Gastrocnemius medialis (tissue), 4 donors: ENCODE measurements at regions not wholly inside any gene's neighbourhood (a gene's known extent, or its start where the extent isn't known, plus 50 kb on each side); places are given as distances from the start of the nearest gene placed in this dataset.

ENCODE experiments used
- ATAC-seq, 2 donors: fragments of 150-250 bp; one replicate each; pipeline ENCODE4 v1.9.1; 2016
- DNase-seq, 2 donors: peaks; one replicate each; pipeline ENCODE4 v3.0.0-alpha.2; 2019
- H3K27ac ChIP-seq, 4 donors: fragments of 200-600 bp; sonication (generic); 1 replicate in 1 of 4; 2 replicates in 3 of 4; pipeline ENCODE4 v1.5.1; 2016 to 2018; ENCODE audit warnings: mild to moderate bottlenecking in 2 of 4, moderate library complexity in 1 of 4
- H3K27me3 ChIP-seq, 3 donors: fragments of 200-600 bp; sonication (generic) in 2 of 3; 1 replicate in 1 of 3; 2 replicates in 2 of 3; pipeline versions ENCODE4 v1.5.1 to v1.6.0; 2016 to 2019; ENCODE audit warnings: mild to moderate bottlenecking in 1 of 3, moderate library complexity in 1 of 3
- H3K36me3 ChIP-seq, 2 donors: fragments of 200-600 bp; sonication (generic) in 1 of 2; one replicate each; pipeline ENCODE4 v1.5.1; 2017 to 2018
- H3K4me1 ChIP-seq, 2 donors: fragments of 200-600 bp; sonication (generic) in 1 of 2; one replicate each; pipeline ENCODE4 v1.5.1; 2016 to 2017; ENCODE audit warnings: mild to moderate bottlenecking in 2 of 2
- H3K4me3 ChIP-seq, 4 donors: fragments of 200-600 bp; sonication (generic) in 3 of 4; 1 replicate in 1 of 4; 2 replicates in 3 of 4; pipeline ENCODE4 v1.5.1; 2016 to 2019; ENCODE audit warnings: mild to moderate bottlenecking in 2 of 4
- H3K9me3 ChIP-seq, 3 donors: fragments of 200-600 bp; sonication (generic) in 2 of 3; 1 replicate in 1 of 3; 2 replicates in 2 of 3; pipeline ENCODE4 v1.5.1; 2016 to 2019
- POLR2A ChIP-seq, 2 donors: fragments of 450-650 bp; IDR thresholded peaks; one replicate each; pipeline ENCODE4 v1.6.1; 2017; ENCODE audit warnings: antibody characterized with exemption in 2 of 2, mild to moderate bottlenecking in 2 of 2, moderate library complexity in 2 of 2
- in situ Hi-C, 4 donors: fragments of 200-750 bp; cut with MboI; loops; one replicate each; pipeline versions ENCODE4 v1.15.0 to v1.8.0; 2017; ENCODE audit warnings: low sequenced_read_pairs in 4 of 4
- intact Hi-C: fragments of 100-400 bp; cut with DNase I; formaldehyde crosslinking; loops from one replicate; pipeline ENCODE4 v1.15.1; 2023; ENCODE audit warnings: low total_unique reads
- TF ChIP-seq, protein P1 (sequence below), 5 experiments: fragments of 450-650 bp in 3 of 5; fragments of 200-600 bp in 2 of 5; sonication (generic) in 2 of 5; IDR thresholded peaks in 4 of 5; conservative IDR thresholded peaks in 1 of 5; 1 replicate in 4 of 5; 2 replicates in 1 of 5; pipeline ENCODE4 v1.5.1; 2016 to 2019; ENCODE audit warnings: antibody characterized with exemption in 5 of 5, mild to moderate bottlenecking in 3 of 5, moderate library complexity in 3 of 5

DNA sequence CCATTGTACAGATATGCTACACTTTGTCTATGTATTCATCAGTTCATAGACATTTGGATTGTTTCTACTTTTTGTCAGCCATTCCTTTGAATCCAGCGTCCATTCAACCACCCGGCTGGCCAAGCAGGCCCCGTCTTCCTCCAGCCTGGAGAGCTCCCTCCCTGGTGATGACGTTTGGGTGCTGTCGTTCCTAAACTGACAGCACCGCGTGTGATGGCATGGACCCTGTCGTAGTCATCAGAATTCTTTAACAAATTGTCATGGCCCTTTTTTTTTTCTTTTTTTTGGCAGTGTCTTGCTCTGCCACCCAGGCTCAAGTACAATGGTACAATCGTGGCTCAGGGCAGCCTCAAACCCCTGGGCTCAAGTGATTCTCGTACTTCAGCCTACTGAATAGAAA is 138.6 kb upstream of the ERRFI1 start:
- Histone ChIP-seq H3K27ac (peak overlapping the region in 2 of 4 donors; percentile 45 to 55), H3K4me1 (peaks cover 20 to 29% of the 10 kb centered on the region in 2 donors), H3K27me3 (no peaks in the 10 kb centered on the region), H3K4me3 (no peak overlapping the region), H3K9me3 (no peaks in the 10 kb centered on the region), H3K36me3 (no peaks in the 10 kb centered on the region)
- intact Hi-C loops = loop anchor here (5.0 kb wide), 2 partner anchors 87 to 132 kb away; no protein-coding TSS in a partner anchor
- peak; percentile 53 to 70 for ATAC-seq
- peak; percentile 43 to 59 for DNase-seq
- in situ Hi-C loops = no loop called here
- TF ChIP-seq POLR2A (IDR thresholded peaks at IDR 0.05) = no peak
- TF ChIP-seq, protein P1, sequence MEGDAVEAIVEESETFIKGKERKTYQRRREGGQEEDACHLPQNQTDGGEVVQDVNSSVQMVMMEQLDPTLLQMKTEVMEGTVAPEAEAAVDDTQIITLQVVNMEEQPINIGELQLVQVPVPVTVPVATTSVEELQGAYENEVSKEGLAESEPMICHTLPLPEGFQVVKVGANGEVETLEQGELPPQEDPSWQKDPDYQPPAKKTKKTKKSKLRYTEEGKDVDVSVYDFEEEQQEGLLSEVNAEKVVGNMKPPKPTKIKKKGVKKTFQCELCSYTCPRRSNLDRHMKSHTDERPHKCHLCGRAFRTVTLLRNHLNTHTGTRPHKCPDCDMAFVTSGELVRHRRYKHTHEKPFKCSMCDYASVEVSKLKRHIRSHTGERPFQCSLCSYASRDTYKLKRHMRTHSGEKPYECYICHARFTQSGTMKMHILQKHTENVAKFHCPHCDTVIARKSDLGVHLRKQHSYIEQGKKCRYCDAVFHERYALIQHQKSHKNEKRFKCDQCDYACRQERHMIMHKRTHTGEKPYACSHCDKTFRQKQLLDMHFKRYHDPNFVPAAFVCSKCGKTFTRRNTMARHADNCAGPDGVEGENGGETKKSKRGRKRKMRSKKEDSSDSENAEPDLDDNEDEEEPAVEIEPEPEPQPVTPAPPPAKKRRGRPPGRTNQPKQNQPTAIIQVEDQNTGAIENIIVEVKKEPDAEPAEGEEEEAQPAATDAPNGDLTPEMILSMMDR (IDR thresholded peaks at IDR 0.05 in 4 of 5, conservative IDR thresholded peaks at IDR 0.05 in 1 of 5) = no peak

DNA sequence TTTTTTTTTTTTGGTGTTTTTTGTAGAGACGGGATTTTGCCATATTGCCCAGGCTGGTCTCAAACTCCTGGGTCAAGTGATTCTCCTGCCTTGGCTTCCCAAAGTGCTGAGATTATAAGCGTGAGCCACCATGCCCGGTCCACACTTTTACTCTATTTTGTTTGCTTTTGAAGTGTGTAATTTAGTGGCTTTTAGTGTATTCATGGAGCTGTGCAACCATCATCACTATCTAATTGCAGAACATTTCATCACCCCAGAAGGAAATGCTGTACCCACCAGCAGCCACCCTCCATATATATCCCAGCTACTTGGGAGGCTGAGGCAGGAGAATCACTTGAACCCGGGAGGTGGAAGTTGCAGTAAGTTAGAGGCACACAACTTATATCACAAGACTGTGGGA is 136.9 kb upstream of the ERRFI1 start:
- no peak for ATAC-seq
- no peaks in the 10 kb centered on the region for H3K9me3 ChIP-seq
- in situ Hi-C loops = no loop called here

DNA sequence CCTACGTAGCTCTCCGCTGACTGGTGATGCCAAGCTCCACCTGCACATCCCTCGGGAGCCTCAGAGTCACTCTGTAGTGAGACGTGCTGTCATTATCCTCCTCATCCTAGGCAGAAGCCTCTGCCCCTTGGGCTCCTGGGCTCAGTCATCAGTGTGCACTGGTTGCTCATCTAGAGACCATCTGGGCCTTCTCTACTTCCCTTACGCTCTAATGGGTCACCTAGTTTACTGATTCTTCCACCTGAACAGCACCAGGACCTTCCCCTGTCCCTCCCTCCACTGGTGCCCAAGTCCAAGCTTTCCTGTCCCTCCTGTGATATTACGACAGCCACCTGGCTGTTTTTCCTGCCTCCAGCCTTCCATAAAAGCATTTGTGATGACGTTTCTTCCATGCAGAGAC is 136.1 kb upstream of the ERRFI1 start:
- DNase-seq (no peak), ATAC-seq (no peak)
- Histone ChIP-seq H3K36me3 (no peaks in the 10 kb centered on the region), H3K4me1 (peaks cover 13 to 19% of the 10 kb centered on the region in 2 donors), H3K9me3 (no peaks in the 10 kb centered on the region), H3K27ac (no peak overlapping the region), H3K4me3 (no peak overlapping the region), H3K27me3 (no peaks in the 10 kb centered on the region)
- intact Hi-C loops = no loop called here
- in situ Hi-C loops = no loop called here
- TF ChIP-seq, protein P1 (IDR thresholded peaks at IDR 0.05 in 4 of 5, conservative IDR thresholded peaks at IDR 0.05 in 1 of 5) = no peak
- TF ChIP-seq POLR2A (IDR thresholded peaks at IDR 0.05) = no peak

More for the DNA sequence above, 136.9 kb upstream of the ERRFI1 start:
- H3K27me3 ChIP-seq = no peaks in the 10 kb centered on the region
- TF ChIP-seq, protein P1 (IDR thresholded peaks at IDR 0.05 in 4 of 5, conservative IDR thresholded peaks at IDR 0.05 in 1 of 5) = no peak
- no peak for TF ChIP-seq POLR2A (IDR thresholded peaks at IDR 0.05)
- H3K36me3 ChIP-seq = no peaks in the 10 kb centered on the region
- intact Hi-C loops = no loop called here
- peaks cover 14 to 19% of the 10 kb centered on the region in 2 donors for H3K4me1 ChIP-seq
- no peak overlapping the region for H3K27ac ChIP-seq
- no peak for DNase-seq
- H3K4me3 ChIP-seq = no peak overlapping the region

DNA sequence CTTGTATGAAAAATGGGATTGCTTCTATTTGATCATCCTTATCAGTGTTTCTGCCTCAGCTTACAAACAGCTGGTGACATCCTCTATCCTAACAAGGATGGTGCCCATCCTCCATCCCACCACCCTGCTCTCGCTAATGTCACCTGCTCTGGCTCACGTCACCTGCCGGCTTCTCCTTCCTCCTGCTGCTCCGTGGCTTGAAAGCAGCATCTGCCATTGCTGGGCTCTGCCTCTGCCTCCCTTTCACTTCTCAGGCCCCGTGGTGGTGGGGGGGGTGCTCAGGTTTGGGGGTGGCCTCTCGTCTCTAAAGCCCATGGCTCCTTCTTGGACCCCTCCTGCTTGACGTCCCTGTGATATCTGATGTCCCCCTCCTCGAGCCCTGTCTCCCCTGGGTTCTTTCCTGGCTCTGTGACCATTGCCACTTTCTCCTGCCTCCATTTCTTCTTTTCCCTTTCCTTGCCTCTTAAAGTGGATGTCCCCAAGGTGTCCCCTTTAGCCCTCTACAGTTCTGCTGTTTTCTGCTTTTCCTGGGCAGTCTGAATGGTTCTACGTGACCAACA is 135.5 kb upstream of the ERRFI1 start:
- intact Hi-C loops (no loop called here), in situ Hi-C loops (no loop called here)
- Histone ChIP-seq H3K9me3 (no peaks in the 10 kb centered on the region), H3K36me3 (no peaks in the 10 kb centered on the region), H3K27me3 (no peaks in the 10 kb centered on the region), H3K4me1 (peaks cover 8 to 14% of the 10 kb centered on the region in 2 donors), H3K27ac (no peak overlapping the region), H3K4me3 (no peak overlapping the region)
- TF ChIP-seq POLR2A (IDR thresholded peaks at IDR 0.05) = no peak
- TF ChIP-seq, protein P1 (IDR thresholded peaks at IDR 0.05 in 4 of 5, conservative IDR thresholded peaks at IDR 0.05 in 1 of 5) = no peak
- ATAC-seq (no peak), DNase-seq (no peak)
